GM12865 (cell line): ENCODE measurements at regions not wholly inside any gene's neighbourhood (a gene's known extent, or its start where the extent isn't known, plus 50 kb on each side); places are given as distances from the start of the nearest gene placed in this dataset.

ENCODE experiments used
- DNase-seq: peaks from one replicate; pipeline ENCODE4 v3.0.0; 2010; ENCODE audit warnings: low read depth
- H3K4me3 ChIP-seq: 2 replicates; pipeline ENCODE4 v1.5.1; 2011; ENCODE audit warnings: mild to moderate bottlenecking, low read depth, low read length, control low read depth
- TF ChIP-seq, protein P1 (sequence below): IDR thresholded peaks from 2 replicates; pipeline ENCODE4 v1.5.1; 2011; ENCODE audit warnings: low read length, control low read depth, low read depth, inconsistent platforms; ENCODE audit not compliant: insufficient read depth; ENCODE audit errors: missing control alignments

GRCh38 chr5:176727528-176727900 lies 80.2 kb downstream of the TSPAN17 start:
- TF ChIP-seq, protein P1, sequence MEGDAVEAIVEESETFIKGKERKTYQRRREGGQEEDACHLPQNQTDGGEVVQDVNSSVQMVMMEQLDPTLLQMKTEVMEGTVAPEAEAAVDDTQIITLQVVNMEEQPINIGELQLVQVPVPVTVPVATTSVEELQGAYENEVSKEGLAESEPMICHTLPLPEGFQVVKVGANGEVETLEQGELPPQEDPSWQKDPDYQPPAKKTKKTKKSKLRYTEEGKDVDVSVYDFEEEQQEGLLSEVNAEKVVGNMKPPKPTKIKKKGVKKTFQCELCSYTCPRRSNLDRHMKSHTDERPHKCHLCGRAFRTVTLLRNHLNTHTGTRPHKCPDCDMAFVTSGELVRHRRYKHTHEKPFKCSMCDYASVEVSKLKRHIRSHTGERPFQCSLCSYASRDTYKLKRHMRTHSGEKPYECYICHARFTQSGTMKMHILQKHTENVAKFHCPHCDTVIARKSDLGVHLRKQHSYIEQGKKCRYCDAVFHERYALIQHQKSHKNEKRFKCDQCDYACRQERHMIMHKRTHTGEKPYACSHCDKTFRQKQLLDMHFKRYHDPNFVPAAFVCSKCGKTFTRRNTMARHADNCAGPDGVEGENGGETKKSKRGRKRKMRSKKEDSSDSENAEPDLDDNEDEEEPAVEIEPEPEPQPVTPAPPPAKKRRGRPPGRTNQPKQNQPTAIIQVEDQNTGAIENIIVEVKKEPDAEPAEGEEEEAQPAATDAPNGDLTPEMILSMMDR, result no peak
- DNase-seq, result no peak
- no peak overlapping the region for H3K4me3 ChIP-seq

- TF ChIP-seq, protein P1, result no peak
- no peak for DNase-seq
- H3K4me3 ChIP-seq, result no peak overlapping the region
These were observed 80.8 kb downstream of the TSPAN17 start for GRCh38 chr5:176727983-176728675.

DNA sequence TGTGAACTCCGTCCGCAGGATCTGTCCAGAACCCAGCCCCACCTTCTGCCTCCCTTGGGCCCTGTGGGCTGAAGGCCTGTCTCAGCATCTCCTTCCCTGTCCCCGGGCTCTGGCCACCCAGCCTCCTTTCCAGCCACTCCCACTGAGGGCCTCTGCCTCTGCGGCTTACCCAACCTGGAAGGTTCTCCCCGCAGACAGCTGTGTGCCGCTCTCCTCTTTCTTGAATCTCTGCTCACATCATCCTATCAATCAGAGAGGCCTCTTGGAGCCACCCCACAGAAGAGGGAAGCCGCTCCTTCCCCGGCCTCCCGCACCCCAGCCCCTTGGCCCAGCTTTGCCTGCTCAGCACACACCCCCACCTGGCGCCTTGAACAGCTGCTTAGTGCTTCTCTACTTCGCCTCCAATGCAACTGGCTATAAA lies 81.5 kb upstream of the UNC5A start:
- no peak for DNase-seq
- no peak overlapping the region for H3K4me3 ChIP-seq
- TF ChIP-seq, protein P1, result no peak

- peak; percentile 28 for DNase-seq
- H3K4me3 ChIP-seq, result no peak overlapping the region
- TF ChIP-seq, protein P1, result no peak
These were observed 79.4 kb upstream of the UNC5A start for GRCh38 chr5:176730815-176731475.

- DNase-seq, result no peak
- no peak overlapping the region for H3K4me3 ChIP-seq
- TF ChIP-seq, protein P1, result no peak
These were observed 78.7 kb upstream of the UNC5A start for GRCh38 chr5:176731506-176732160.

- no peak for DNase-seq
- no peak overlapping the region for H3K4me3 ChIP-seq
- TF ChIP-seq, protein P1, result no peak
These were observed 78.1 kb upstream of the UNC5A start for GRCh38 chr5:176732306-176732705.
